Esophagus mucosa (tissue), 1 donor: ENCODE measurements at regions not wholly inside any gene's neighbourhood (a gene's known extent, or its start where the extent isn't known, plus 50 kb on each side); places are given as distances from the start of the nearest gene placed in this dataset.

Source experiments
- ATAC-seq: fragments of 200-7000 bp; cut with Tn5 transposase; one replicate; pipeline ENCODE4 v1.9.1; 2020
- donor health status: DM: yes; HTN: yes; CAD: no.

DNA sequence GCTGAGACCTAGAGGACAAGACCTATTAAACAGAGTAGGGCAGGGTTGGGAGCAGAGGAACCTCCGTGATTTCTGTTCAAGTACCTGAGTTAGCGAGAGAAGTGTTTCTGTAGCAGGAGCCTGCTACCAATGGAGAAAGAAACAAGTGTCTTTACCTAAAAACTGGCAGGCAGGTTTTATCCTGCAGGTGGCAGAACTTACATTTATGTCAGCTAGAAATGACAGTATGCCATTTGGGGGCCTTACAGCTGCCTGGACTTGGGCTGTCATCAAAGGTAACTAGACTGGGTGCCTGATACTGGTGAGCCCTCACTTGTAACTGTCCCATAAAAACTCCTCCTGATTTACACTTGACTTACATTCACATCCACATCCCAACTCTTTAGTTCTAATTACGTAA, 185.3 kb upstream of the MIR17HG start:
- no peak for ATAC-seq

DNA sequence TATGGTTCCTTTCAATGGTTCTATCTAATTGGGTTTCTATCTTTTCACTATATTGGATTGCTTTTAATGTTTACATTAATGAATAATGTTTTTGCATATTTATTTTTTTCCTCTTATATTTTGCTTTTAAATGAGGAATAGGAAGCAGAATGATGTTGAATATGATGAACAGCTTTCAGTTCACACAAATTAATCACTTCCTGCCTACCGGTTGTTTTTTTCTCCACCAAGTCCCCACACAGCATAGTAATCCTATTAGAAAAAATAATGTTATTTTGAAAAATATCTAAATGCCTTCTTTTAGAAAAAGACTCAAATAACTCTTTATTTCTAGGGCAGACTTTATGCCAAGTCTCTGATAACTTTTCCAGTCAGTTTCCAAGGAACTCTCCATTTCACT, 184.9 kb upstream of the MIR17HG start:
- no peak for ATAC-seq

GRCh38 chr13:91165758-91166157, 181.7 kb upstream of the MIR17HG start:
- no peak for ATAC-seq

DNA sequence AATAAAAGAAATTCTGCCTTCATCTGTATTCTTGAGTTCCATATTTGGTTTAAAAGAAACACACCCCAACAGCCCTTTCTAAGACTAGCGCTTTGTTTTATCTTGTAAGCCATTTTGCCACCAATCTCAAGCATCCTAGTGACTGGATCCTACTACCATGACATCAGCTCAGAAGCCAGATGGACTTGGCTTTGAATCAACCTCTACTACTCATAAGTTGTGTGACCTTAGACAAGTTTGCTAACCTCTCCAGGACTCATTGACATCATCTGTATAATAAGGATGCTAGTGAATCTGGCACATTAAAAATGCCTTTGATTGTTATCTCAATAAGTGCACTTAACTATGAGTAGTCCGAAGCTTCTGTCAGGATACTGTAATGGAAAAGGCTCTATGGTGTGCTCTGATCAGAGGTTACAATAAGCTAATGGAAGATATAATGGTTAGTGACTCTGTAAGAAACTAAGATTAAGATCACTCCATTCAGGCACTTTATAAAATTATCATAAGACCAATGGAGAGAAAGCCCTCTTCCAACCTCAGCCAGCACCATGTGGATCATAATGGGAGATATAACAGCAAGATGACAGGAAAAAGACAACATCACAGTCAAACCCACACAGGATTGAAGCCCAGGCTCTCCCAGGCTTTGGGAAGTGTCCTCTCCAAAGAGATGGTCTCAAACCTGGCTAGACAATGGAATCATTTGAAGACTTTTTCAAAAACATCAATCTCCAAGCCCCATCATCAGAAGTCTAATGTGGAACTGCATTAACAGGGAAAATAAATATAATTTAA, 180.6 kb upstream of the MIR17HG start:
- ATAC-seq, result no peak

- ATAC-seq, result peak; percentile 70
Measured at GRCh38 chr13:91167706-91168385, 179.6 kb upstream of the MIR17HG start.

GRCh38 chr13:91168386-91168711, 179.1 kb upstream of the MIR17HG start:
- peak; percentile 55 for ATAC-seq

GRCh38 chr13:91169321-91170050, 178.0 kb upstream of the MIR17HG start:
- no peak for ATAC-seq

DNA sequence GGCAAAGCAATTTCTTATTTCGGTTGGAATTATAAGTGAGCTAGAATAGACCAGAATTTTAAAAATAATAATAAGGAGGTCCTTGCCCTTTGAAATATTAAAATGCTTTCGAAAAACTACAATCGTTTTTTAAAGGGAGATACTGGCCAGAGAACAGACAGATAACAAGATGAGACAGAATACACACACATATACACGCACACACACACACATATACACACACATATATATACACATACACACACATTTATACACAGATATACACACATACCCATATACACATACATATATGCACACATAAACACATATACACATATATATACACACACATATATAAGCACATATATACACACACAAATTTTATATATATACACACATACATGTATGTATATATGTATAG, 175.3 kb upstream of the MIR17HG start:
- no peak for ATAC-seq

DNA sequence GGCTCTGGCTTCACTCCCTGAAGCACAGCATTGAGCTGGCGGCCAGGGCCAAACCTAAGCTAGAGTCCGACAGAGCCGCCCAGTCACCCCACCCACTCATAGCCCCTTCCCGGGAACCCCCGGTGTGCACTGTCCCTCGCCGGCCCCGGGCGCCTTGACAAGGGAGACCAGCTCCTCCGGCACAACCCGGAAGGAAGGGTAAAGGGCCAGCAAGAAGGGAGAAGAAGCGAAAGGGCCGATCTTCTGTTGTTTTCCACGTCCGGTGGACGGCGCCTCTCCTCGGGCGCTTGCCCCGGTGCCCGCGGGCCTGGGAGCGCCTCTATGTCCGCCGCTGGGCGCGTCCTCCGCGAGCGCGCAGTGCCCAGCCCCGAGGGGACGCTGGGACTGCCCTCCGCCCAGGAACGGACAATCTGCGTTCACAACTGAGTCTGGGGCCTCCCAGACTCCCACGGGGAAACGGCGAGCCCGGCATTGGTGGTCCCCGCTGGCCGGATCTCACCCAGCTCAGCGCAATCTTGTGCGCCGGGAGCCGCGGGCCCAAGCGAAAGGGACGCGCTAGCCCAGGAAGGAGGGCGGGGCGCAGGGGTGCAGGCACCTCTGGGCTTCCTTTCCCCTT, 172.5 kb upstream of the MIR17HG start:
- no peak for ATAC-seq

- no peak for ATAC-seq
Measured at GRCh38 chr13:91178099-91178498, 169.4 kb upstream of the MIR17HG start.

DNA sequence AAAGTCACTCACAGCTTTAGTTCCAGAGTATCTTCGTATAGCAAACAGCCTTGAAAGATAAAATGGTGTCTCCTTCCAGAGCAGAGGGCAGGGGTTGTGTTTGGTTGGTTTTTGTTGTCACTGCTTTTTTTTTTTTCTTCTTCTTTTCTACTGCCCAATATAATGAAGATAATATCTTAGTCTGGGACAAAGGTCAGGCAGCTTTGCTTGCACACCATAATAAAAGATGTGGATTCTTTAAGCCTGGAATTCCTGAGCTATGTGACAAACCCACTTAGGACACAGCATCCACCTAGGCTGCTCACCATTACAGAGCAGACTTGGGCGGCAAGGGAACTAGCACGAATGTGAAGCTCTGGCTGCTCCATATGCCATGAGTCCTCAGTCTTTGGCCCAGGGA, 165.6 kb upstream of the MIR17HG start:
- no peak for ATAC-seq

DNA sequence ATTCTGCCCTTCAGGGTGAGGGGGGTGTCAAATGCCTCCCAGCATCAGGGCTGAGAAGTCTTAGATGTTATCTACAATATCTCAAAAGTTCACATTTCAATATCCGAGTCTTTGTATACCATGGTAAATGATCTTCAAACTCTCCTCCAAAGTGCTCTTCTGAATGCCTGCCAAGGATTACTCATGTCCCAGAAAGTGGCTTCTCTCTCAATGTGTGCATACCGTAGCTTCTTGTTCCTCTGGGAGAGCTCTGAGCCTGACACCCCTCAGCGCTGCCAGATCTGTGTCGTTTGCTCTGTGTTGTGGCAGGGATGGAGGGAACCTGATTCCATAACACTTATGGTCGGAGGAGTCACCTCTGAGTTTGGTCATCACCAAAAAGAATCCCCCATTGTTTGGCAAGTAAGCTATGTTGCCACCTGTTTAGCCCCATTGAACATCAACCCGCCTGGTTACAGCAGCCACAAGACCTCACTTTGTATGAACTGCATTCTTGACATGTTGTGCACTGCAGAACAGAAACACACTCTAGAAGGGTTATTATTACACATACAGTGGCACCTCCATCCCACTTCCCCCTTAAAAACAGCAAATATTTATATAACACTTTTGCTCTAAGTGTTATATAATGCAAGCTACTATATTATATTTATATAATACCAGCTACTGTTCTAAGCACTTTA, 163.1 kb upstream of the MIR17HG start:
- no peak for ATAC-seq

- no peak for ATAC-seq
Measured at GRCh38 chr13:91185294-91185863, 162.1 kb upstream of the MIR17HG start.

DNA sequence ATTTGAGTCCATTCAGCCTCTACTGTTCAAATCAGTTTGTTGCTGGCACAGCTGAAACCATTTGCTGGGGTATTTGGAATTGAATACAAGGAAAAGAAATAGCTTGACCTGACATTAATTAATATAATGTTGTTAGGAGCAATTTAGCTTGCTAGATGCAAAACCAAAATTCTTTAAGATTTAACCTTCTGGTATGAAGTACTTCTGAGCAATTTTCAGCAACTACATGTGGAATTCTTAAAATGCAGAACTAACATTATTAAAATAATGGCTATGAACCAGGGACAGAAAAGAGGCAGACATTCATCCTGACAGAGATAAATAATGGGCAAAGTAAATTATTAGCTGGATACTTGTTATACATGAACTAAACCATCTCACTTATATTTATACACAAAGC, 160.0 kb upstream of the MIR17HG start:
- ATAC-seq, result no peak

DNA sequence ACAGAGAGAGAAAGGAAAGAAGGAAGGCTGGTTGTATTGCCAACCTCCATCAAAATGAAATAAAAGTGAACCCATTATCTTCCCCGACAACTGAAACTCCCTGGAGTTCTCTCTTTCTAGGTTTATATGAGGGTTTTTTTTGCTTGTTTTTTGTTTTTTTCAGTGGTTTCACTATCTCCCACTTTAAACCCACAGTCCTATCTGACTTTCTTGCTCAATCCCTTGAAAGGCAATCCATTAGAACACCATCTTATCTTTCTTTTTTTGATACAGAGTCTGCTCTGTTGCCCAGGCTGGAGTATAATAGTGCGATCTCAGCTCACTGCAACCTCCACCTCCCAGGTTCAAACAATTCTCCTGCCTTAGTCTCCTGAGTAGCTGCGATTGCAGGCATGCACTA, 158.0 kb upstream of the MIR17HG start:
- no peak for ATAC-seq

- ATAC-seq, result no peak
Measured at GRCh38 chr13:91193358-91193757, 154.1 kb upstream of the MIR17HG start.

GRCh38 chr13:91195789-91196188, 151.7 kb upstream of the MIR17HG start:
- ATAC-seq, result no peak

- no peak for ATAC-seq
Measured at GRCh38 chr13:91196958-91197357, 150.5 kb upstream of the MIR17HG start.

GRCh38 chr13:91199866-91200265, 147.6 kb upstream of the MIR17HG start:
- ATAC-seq, result no peak

DNA sequence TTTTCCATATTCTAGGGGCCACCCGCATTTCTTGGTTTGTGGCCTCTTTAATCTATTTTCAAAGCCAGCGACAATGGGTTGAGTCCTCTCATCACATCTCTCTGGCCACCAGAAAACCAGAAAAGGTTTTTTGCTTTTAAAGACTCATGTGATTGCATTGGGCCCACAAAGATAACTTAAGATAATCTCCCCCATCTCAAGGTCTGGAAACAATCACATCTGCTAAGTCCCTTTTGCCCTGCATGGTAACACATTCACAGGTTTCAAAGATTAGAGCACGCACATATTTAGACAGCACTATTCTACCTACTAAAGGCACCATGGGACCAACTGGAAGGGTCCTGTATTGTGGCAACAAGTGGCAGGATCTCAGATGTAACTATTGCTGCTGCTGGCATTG, 147.0 kb upstream of the MIR17HG start:
- ATAC-seq, result no peak

DNA sequence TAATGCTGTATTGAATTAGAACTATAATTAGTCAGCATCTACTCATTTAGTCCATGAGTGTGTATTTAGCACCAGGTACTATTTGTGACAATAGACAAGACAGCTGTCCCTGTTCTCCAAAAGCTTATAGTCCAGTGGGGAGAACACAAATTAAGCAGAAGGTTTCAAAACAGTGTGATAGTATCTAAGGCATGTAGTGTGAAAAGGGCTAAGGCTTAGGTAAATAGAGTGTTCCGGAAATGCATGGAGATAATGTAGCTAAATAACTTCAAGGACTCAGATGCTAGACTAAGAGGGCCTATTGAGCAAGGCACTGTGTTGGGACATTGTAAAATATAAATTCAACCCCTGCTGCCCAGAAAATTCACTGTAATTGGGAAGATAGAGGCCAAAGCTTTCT, 144.1 kb upstream of the MIR17HG start:
- no peak for ATAC-seq

- ATAC-seq, result no peak
Measured at GRCh38 chr13:91207261-91207660, 140.2 kb upstream of the MIR17HG start.
